Cardiac septum (tissue), 1 donor: ENCODE measurements at regions not wholly inside any gene's neighbourhood (a gene's known extent, or its start where the extent isn't known, plus 50 kb on each side); places are given as distances from the start of the nearest gene placed in this dataset.

ENCODE experiments used
- DNase-seq: peaks from one replicate; pipeline ENCODE4 v3.0.0-alpha.2; 2020; ENCODE audit warnings: low spot score
- intact Hi-C: fragments of 100-400 bp; cut with DNase I; formaldehyde crosslinking; loops from one replicate; pipeline ENCODE4 v1.14.0; 2022
- donor health status: DM: no; HTN: no; CAD: no.

DNA sequence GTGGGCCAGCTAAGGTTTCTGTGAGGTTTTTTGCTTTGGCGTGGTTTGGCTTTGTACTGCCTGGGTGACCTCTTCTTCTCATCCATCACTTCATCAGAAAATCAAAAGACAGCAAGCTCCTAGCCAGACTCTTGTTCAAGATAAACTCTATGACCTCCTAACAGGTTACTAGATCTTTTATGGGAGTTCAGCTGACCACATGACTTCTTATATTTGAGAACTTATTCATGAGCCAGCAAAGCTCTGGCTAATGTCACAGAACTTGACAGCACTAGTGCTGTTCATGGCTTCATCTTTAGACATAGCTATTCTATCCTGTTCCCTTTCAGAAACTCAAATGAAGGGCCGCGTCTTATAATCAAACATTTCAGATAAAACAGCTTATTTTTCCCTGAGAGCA lies 527.1 kb upstream of the GOLIM4 start:
- intact Hi-C loops = loop anchor here (10.0 kb wide), 1 partner anchor 408 kb away; no protein-coding TSS in a partner anchor
- DNase-seq = no peak

DNA sequence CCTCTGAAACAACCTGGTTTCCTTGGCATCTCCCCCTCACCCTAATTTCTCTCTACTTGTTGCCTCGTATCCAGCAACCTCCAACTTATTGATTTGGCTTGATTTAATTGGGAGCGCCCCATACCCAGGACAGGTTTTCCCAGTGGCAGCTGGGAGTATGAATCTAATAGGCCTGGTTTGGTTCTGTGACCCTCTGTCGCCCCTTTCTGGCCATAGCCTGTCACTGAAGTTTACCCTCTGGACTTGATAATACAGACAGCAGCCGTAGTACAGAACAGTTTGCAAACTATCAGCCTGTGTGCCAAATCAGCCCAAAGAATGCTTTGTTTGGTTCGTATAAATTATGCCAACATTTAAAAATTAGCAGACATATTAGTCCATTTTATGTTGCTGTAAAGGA lies 525.1 kb upstream of the GOLIM4 start:
- peak; percentile 70 for DNase-seq
- intact Hi-C loops = loop anchor here (10.0 kb wide), 1 partner anchor 406 kb away; no protein-coding TSS in a partner anchor

DNA sequence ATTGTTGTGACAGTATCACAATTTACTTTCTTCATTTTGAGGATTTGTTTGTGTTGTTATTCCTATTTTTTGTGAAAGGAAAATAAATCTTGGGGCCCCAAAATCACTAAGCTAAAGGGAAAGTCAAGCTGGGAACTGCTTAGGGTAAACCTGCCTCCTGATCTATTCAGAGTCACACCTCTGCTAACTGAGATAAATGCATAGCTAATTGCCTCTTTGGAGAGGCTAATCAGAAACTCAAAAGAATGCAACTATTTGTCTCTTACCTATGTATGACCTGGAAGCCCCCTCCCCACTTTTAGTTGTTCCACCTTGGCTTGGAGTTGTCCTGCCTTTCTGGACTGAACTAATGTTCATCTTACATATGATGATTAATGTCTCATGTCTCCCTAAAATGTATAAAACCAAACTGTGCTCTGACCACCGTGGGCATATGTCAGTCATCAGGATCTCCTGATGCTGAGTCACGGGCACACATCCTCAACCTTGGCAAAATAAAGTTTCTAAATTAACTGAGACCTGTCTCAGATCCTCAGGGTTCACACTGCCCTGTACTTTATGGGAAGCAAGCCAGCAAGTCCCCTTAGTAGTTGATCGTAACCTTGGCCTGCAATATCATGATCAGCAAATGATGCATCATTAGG lies 523.2 kb upstream of the GOLIM4 start:
- DNase-seq = no peak
- intact Hi-C loops = loop anchor here (5.0 kb wide), 1 partner anchor 107 kb away; no protein-coding TSS in a partner anchor

DNA sequence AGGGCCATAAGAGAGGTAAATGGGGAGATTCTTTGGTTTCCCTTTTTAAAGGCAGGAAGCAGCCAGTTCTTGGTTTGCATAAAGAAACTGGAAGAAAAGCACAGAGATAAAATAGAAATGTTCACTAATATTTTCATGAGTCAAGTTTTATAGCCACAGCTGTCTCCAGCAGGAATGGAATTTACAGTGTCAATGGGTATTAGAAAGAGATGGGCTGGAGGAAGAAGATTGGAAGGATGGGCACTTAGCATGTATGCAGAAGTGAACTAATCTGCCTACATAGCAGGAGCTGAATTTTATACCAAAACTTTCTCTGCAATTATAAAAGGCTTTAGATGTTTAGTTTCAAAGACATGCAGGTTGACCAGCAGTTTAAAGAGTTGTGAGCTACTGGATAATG lies 521.9 kb upstream of the GOLIM4 start:
- intact Hi-C loops = loop anchor here (5.0 kb wide), 1 partner anchor 105 kb away; no protein-coding TSS in a partner anchor
- DNase-seq = no peak

DNA sequence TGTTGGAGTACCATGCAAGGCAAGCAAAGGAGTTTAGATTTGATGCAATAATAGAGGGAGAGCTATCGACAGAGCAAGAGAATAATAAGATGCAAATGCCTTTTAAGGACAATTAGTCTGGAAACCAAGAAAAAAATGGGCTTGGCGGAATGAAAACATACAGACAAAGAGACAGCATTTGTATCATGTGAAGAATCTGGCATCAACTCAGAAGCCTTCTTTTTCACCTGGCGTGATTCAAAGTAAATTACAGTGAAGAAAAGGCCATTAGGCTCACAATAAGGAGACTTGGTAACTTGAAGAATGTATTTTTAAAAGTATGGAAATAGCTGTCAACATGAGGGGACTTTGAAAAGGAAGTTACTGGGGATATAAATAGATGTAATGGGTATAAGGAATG lies 521.2 kb upstream of the GOLIM4 start:
- intact Hi-C loops = loop anchor here (5.0 kb wide), 1 partner anchor 105 kb away; no protein-coding TSS in a partner anchor

DNA sequence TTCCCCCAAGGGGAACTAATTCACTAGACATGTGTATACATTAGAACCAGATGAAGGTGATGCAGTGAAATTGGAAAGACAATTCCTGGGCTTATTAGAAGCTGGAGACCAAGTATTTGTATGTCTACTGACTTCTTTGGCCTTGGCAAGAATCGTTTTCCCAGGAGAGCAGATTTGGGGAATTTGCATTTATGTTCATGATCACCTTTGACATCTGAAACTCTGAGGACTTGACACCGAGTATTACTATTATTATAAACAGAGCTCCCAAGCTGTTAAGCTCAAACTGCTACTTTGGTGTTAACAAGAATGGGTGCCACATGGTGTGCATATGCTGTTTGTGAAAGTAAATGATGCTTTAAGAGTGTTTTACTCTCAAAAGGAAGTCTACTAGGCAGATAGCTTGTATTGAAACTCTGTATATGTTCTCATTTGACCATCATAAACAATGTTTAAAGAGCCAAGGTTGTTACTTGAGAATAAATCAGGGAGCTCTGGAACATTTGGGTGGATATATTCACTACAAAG lies 519.8 kb upstream of the GOLIM4 start:
- intact Hi-C loops = loop anchor here (5.0 kb wide), 1 partner anchor 103 kb away; no protein-coding TSS in a partner anchor
- no peak for DNase-seq

More for the DNA sequence above, 521.2 kb upstream of the GOLIM4 start:
- DNase-seq = no peak

DNA sequence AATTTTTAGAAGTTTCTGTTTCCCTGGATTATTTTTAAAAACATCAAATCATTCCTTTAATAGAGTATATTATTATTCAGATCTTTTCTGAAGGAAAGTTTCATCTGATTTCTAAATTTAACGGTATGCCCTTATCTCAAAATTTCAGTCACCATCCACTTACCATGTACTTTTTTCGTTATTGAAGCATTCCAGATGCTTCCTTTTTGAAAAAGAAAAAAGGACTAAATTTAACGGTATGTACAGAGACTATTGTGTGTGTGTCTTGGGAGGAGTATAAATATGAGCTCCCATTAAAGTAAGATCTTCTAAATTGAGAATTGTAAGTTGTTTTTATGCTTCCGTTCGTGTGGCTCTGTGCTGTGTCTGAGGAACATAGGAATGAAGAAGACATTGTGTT lies 517.4 kb upstream of the GOLIM4 start:
- intact Hi-C loops = no loop called here

DNA sequence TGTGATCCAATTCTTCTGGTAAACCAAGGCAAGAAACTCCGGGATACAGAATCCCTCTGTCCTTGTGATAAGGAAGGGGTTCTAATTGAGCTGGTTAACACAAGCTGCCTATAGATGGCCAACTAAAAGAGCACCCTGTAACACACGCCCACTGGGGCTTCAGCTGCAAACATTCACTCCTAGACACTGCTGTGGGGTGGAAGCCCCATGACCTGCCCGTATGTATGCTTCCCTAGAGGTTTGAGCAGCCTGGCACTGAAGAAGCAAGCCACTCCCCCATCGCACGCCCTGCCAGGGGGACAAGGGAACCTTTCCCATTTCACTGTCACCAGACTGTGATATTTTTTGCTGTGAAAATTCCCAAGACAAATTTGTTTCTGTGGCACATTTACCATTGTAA lies 516.9 kb upstream of the GOLIM4 start:
- no peak for DNase-seq
- intact Hi-C loops = no loop called here

More for the DNA sequence above, 517.4 kb upstream of the GOLIM4 start:
- DNase-seq = no peak

DNA sequence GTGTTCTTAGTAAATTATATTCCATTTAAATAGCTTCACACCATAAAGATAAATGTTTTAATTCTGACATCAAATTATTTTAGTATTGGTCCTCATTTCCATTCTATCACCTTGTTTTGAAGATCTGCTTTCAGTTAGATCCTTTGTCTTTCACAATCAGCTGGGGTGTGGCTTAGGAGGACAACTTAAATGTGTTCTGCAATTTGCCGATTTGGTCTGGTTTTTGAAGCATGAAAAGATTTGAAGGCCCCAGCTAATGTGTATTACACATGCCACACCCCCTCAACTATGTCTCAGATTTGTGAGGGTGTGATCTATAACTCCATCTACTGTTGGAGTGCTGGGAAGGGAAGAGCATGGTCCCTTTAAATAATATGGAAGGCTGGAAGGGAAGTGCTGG lies 516.1 kb upstream of the GOLIM4 start:
- intact Hi-C loops = no loop called here

DNA sequence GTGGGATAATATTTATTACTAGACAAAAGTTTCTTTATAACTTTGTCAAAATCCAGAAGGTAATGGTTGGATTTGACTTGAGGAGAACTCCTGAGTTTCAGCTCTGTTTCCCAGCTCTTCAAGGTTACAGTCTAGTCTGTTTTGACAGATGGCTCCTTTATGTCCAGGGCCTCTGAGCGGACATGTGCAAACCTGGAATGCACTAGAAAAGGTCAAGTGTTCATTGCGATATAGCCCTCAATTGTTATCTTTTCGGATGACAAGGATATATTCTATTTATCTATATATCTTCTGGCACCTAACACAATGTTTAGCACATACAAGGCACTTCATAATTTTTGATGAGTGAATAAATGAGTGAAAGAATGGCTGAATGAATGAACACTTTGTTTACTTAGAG lies 513.2 kb upstream of the GOLIM4 start:
- intact Hi-C loops = no loop called here
- no peak for DNase-seq

More for the DNA sequence above, 516.1 kb upstream of the GOLIM4 start:
- no peak for DNase-seq

DNA sequence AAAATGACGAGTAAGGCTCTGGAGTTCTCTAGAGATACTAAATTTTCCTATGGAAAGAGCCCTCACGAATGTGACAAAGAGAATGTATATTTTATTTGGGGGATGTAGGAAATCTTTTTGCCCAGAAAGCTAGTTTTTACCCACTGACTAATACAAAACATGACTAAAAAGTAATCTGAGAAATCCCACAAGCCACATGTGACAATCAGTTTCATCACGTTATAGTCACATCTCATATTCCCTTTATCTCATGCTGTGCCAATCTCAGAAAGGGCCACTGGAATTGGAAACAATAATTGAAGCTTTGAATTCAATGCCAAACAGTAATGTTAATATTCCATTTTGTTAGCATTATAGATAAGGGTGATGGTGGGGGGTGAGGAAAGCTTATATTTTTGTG lies 509.0 kb upstream of the GOLIM4 start:
- DNase-seq = no peak
- intact Hi-C loops = no loop called here

DNA sequence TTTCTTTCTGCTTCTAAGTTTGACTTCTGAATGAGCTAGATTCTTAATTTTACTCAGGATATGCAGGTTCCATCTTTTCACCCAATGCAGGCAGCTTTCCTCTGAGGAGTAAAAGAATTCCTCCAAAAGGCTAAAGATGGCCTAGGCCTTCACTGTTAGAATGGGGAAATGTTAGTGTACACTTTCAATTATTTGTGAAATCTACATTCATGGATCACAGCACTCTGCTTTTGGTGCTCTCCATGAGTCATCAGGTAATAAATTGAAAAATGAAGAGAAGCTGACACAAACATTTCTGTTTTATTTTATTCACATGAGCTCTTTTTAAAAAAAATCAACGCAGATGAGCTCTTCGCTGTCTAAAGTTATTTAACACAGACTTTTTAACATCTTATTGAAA lies 502.5 kb upstream of the GOLIM4 start:
- intact Hi-C loops = no loop called here
- DNase-seq = no peak

DNA sequence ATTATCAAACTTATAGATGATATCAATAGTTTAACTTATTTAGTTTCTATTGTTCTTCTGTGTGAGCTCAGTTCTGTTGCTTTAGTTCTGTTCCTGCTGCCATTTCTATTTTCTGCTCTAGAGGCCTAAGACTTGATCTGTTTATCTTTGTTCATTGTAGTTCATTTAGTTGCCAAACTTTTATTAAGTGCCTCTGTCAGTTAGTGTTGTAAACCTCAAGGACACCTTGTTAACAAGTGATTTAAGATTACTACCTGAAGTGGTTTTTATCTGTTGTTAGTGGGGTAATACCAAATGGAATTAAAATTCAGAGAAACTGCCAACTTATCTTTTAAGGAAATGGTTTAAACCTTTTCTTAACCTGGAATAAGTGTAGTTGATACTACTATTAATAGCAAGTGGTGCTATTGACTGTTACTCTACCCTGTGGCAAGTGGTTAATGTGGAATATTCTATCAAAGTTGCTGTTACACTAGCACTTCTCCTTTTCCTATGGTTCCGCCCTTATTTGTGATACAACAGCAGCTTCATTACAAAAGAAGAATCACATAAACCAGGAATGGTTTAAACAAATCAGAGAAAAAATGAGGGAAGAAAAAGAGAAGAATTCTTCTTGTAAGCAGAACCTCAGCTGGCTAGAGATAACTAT lies 500.6 kb upstream of the GOLIM4 start:
- no peak for DNase-seq
- intact Hi-C loops = no loop called here

DNA sequence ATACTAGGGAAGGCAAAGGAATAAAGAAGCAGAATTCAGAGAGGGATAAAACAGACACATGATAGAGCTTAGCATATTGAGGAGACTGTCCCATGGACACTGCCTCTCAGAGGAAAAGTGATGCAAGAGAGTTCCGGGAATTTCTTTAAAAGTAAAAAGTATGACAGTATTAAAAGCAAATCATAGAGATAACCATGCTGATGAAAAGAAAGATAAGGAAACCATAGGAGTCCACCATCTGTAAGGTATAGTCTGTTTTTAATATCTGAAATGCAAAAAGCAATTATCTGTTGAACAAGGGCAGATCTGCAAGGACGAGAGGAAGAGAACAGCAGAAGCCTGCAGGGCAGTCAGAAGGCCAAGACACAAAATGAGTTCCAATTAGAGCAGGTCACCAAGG lies 495.9 kb upstream of the GOLIM4 start:
- no peak for DNase-seq
- intact Hi-C loops = no loop called here

DNA sequence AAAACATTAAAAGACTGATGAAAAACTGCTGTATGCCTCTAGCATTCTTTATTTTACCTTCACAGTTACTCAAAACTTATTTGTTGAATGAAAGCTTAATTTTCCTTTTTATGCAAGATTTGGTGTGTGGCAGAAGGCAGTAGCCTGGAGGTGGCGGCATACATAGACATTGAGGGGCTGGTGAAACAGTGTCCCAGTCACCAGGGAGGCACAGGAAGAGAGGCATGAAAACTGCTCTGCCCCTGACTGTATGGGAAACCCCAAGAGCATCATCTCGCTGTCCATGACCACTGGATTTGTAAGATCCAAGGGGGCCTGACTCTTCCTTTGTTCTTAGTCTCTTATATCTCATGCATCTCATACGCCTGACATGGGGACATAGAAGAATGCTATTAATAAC lies 493.7 kb upstream of the GOLIM4 start:
- intact Hi-C loops = no loop called here

DNA sequence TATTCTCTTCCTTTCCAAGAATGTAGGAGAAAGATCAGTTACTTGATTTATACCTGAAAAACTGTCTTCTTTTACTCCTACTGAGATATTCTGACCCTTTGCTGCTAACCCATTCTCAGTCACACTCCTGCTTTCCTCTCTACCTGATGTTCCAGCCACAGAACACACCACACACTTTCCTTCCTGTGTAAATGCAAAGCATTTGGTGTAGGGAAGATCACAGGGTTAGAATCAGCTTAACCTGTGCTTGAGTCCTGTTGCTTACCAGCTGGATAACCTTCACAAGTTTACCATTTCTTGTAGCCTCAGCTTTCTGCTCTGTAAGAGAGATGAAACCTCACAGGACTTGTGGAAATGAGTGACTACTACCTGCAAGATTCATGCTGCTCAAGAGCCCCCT lies 489.8 kb upstream of the GOLIM4 start:
- DNase-seq = no peak
- intact Hi-C loops = no loop called here

More for the DNA sequence above, 493.7 kb upstream of the GOLIM4 start:
- no peak for DNase-seq

DNA sequence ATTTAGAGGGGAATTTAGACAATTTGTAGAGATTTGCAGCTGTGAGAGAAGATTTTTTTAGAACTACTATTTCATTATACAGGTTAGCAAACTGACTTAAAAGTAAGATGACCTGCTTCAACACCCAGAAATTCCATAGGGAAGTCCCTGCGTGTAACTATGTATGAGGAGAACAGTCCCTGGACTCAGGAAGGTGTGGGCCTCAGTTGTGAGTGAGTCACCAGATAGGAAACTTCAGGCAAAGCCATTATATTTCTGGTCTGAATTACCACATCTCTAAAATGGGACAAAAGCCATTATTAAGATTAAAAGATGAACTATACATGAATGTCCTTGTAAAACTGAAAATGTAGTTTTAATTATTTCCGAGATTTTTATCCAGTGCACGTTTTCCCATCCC lies 488.3 kb upstream of the GOLIM4 start:
- intact Hi-C loops = no loop called here
- DNase-seq = no peak

DNA sequence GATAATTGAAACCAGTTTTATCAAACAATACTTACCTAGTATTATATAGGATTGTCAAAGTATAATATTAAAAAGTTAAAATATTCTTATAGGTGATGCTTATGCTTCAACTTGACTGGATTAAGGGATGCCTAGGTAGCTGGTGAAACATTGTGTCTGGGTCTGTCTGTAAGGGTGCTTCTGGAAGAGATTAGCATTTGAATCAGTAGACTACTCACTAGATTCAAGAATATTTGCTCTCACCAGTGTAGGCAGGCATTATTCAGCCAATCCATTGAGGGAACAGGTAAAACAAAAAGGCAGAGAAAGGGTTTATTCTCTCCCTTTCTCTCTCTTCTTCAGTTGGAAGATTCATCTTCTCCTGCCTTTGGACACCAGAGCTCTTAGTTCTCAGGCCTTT lies 486.8 kb upstream of the GOLIM4 start:
- intact Hi-C loops = no loop called here
- no peak for DNase-seq

DNA sequence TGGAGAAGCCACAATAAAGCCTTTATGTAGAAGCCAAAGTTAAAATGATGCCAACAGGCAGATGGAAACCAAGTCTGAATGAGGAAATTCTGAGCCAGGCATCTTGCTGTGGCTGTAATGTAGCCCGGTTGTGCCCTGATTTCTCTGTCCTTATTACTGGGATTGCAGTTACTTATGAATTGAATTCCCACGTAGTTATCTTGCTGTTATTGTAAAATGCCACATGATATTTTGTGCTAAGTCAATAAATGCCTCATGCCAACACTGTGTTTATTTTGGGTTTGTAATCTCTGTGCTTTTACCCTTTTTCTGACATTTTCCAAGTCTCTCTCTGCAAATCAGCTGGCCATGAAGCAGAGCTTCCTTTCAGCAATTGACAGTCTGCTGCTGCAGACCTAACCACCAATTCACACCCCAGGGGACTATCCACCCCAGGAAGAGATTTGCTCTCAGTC lies 486.1 kb upstream of the GOLIM4 start:
- intact Hi-C loops = no loop called here
- no peak for DNase-seq

DNA sequence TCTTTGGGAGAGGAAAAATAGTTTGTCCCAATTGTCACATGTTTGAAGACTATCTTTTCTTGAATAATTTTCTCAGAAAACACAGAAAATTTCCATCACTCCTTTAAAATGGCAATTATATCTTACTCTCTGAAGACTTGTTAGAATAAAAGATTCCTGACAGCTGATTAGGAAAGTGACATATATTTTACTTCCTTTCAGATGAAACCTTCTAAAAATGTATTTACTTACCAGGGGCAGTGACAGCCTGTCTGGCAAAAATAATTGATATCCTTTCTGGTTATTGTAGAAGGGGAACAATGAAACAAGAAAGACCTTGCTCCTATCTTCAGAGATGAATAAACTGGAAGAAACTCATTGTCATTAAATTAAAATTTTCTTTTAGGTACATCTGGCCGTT lies 483.3 kb upstream of the GOLIM4 start:
- DNase-seq = no peak

DNA sequence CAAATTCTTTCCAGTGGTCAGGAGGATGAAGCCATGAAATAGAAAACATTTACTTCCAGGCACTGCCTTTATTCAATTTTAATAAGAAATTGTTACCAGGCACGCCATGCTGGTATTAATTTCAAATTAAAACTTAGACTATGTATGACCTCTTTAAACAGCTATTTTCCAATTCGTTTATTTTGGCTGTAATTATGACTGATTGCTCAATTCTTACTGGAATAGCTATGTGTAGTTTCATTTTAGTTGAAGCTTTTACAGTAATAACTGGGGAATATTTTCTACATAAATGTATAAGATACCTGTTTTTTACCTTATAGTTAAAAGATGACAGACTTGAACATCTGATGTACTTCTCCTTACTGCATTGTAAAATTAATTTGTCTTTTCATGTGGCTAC lies 480.0 kb upstream of the GOLIM4 start:
- DNase-seq = no peak
- intact Hi-C loops = no loop called here

More for the DNA sequence above, 483.3 kb upstream of the GOLIM4 start:
- intact Hi-C loops = no loop called here
